COR-L47 (cell line): ENCODE measurements at regions not wholly inside any gene's neighbourhood (a gene's known extent, or its start where the extent isn't known, plus 50 kb on each side); places are given as distances from the start of the nearest gene placed in this dataset.
"Not testable (repeated sequence)": the region's sequence is repeated elsewhere in the genome, so short reads cannot be mapped to it uniquely, and the experiment has no call there.

Source experiments
- DNase-seq: peaks from one replicate; lab custom pipeline; 2025; lab: John Stamatoyannopoulos, UW

- no peak for DNase-seq
Observed at GRCh38 chr3:163664466-163664865, 1413.8 kb downstream of the SI start.

- no peak for DNase-seq
Observed at GRCh38 chr3:163657088-163657487, 1421.2 kb downstream of the SI start.

- no peak for DNase-seq
Observed at GRCh38 chr3:163655021-163655420, 1423.3 kb downstream of the SI start.

- no peak for DNase-seq
Observed at GRCh38 chr3:163644172-163644571, 1434.1 kb downstream of the SI start.

- DNase-seq = no peak
Observed at GRCh38 chr3:163632722-163633121, 1445.6 kb downstream of the SI start.

GRCh38 chr3:163626753-163627152 lies 1451.5 kb downstream of the SI start:
- no peak for DNase-seq

- no peak for DNase-seq
Observed at GRCh38 chr3:163622384-163622783, 1455.9 kb downstream of the SI start.

GRCh38 chr3:163614886-163615285 lies 1463.4 kb downstream of the SI start:
- no peak for DNase-seq

- no peak for DNase-seq
Observed at GRCh38 chr3:163605915-163606314, 1472.4 kb downstream of the SI start.

- no peak for DNase-seq
Observed at GRCh38 chr3:163601426-163601825, 1476.9 kb downstream of the SI start.

GRCh38 chr3:163587342-163587741 lies 1491.0 kb downstream of the SI start:
- no peak for DNase-seq

GRCh38 chr3:163582967-163583366 lies 1495.3 kb downstream of the SI start:
- DNase-seq = no peak

GRCh38 chr3:163577271-163577670 lies 1501.0 kb downstream of the SI start:
- DNase-seq = no peak

- DNase-seq = no peak
Observed at GRCh38 chr3:163576314-163576713, 1502.0 kb downstream of the SI start.

- DNase-seq = no peak
Observed at GRCh38 chr3:163573324-163573723, 1505.0 kb downstream of the SI start.

GRCh38 chr3:163572856-163573255 lies 1505.4 kb downstream of the SI start:
- DNase-seq = no peak

- no peak for DNase-seq
Observed at GRCh38 chr3:163563485-163563884, 1514.8 kb downstream of the SI start.

- DNase-seq = no peak
Observed at GRCh38 chr3:163562625-163563024, 1515.7 kb downstream of the SI start.

GRCh38 chr3:163561151-163561550 lies 1517.1 kb downstream of the SI start:
- no peak for DNase-seq

GRCh38 chr3:163560459-163560858 lies 1517.8 kb downstream of the SI start:
- DNase-seq = no peak

- DNase-seq = no peak
Observed at GRCh38 chr3:163556813-163557523, 1521.3 kb downstream of the SI start.

- no peak for DNase-seq
Observed at GRCh38 chr3:163555918-163556317, 1522.4 kb downstream of the SI start.

GRCh38 chr3:163552659-163552966 lies 1525.7 kb downstream of the SI start:
- DNase-seq = no peak

GRCh38 chr3:163551915-163552658 lies 1526.2 kb downstream of the SI start:
- not testable (repeated sequence) for DNase-seq
